ENCODE measurements at regions not wholly inside any gene's neighbourhood (a gene's known extent, or its start where the extent isn't known, plus 50 kb on each side); places are given as distances from the start of the nearest gene placed in this dataset.

- TF ChIP-seq POLR2AphosphoS5 (IDR thresholded peaks at IDR 0.05; ENCODE audit: insufficient read depth, low read depth, low read length): no peak
- no peak for TF ChIP-seq CTCF (IDR thresholded peaks at IDR 0.05; ENCODE audit: extremely low read depth in 1 of 2, insufficient read depth in 1 of 2, low read depth in 1 of 2, low read length in 2 of 2)
- TF ChIP-seq POLR2A (IDR thresholded peaks at IDR 0.05; ENCODE audit: low read depth, low read length): no peak
- TF ChIP-seq EZH2 (IDR thresholded peaks at IDR 0.05; ENCODE audit: borderline replicate concordance, low read depth, low read length, severe bottlenecking): no peak
- TF ChIP-seq FOS (IDR thresholded peaks at IDR 0.05; ENCODE audit: borderline replicate concordance, insufficient read depth, low read length): no peak
- TF ChIP-seq JUN (IDR thresholded peaks at IDR 0.05; ENCODE audit: borderline replicate concordance, insufficient read depth, insufficient read length, low read depth): no peak
- no peak for TF ChIP-seq GATA2 (IDR thresholded peaks at IDR 0.05; ENCODE audit: insufficient read depth, insufficient read length, low read depth, low read length)
- TF ChIP-seq MAX (IDR thresholded peaks at IDR 0.05; ENCODE audit: insufficient read depth, insufficient read length): no peak
- no peak for TF ChIP-seq MYC (IDR thresholded peaks at IDR 0.05; ENCODE audit: low read depth, low read length)
Observed at GRCh38 chrX:110421500-110422455, 63.1 kb downstream of the RTL9 start.
